SU-DHL-6 (cell line): ENCODE measurements at regions not wholly inside any gene's neighbourhood (a gene's known extent, or its start where the extent isn't known, plus 50 kb on each side); places are given as distances from the start of the nearest gene placed in this dataset.

Experiments used
- CTCF ChIP-seq: fragments of 200-600 bp; sonication (generic); IDR thresholded peaks from one replicate; pipeline ENCODE4 v1.5.1; 2017; ENCODE audit warnings: antibody characterized with exemption, mild to moderate bottlenecking, low read length, moderate library complexity; ENCODE audit not compliant: insufficient read depth, poor library complexity, severe bottlenecking
- EZH2phosphoT487 ChIP-seq: fragments of 200-600 bp; sonication (generic), shearing (Covaris generic); conservative IDR thresholded peaks from 2 replicates; pipeline ENCODE4 v1.6.1; 2018; ENCODE audit warnings: mild to moderate bottlenecking, antibody characterized with exemption, low read length, moderate library complexity, mixed read lengths

- no peak for TF ChIP-seq CTCF
- no peak for TF ChIP-seq EZH2phosphoT487
Measured at GRCh38 chr15:62389885-62390790, 225.1 kb upstream of the C2CD4B start, which contains the start of gene TLN2.
